Fibroblast of lung (primary cell): ENCODE measurements at regions not wholly inside any gene's neighbourhood (a gene's known extent, or its start where the extent isn't known, plus 50 kb on each side); places are given as distances from the start of the nearest gene placed in this dataset.

Experiments used
- DNase-seq, 2 donors: peaks; one replicate each; pipeline versions ENCODE4 v3.0.0 to v3.0.0-alpha.2; 2010; ENCODE audit warnings: low read depth in 2 of 2
- H2AFZ ChIP-seq: 2 replicates; pipeline ENCODE4 v1.5.1; 2012; ENCODE audit warnings: low read length, control low read depth, inconsistent platforms
- H3K27ac ChIP-seq: 2 replicates; pipeline ENCODE4 v1.5.1; 2011; ENCODE audit warnings: low read length, control low read depth; ENCODE audit not compliant: insufficient read depth
- H3K27me3 ChIP-seq: 2 replicates; pipeline ENCODE4 v1.5.1; 2011; ENCODE audit warnings: mild to moderate bottlenecking, low read length; ENCODE audit not compliant: control insufficient read depth, insufficient read depth
- H3K36me3 ChIP-seq: 2 replicates; pipeline ENCODE4 v1.5.1; 2011; ENCODE audit warnings: low read length; ENCODE audit not compliant: control insufficient read depth, insufficient read depth
- H3K4me1 ChIP-seq: 2 replicates; pipeline ENCODE4 v1.5.1; 2011; ENCODE audit warnings: low read length; ENCODE audit not compliant: control insufficient read depth, insufficient read depth; ENCODE audit errors: extremely low read depth
- H3K4me2 ChIP-seq: 2 replicates; pipeline ENCODE4 v1.5.1; 2011; ENCODE audit warnings: low read length, control low read depth; ENCODE audit not compliant: insufficient read depth; ENCODE audit errors: extremely low read depth
- H3K4me3 ChIP-seq, 4 experiments: fragments of 200-600 bp in 1 of 4; sonication (generic) in 1 of 4; replicated peaks in 1 of 4; 2 replicates each; pipeline ENCODE4 v1.5.1; 2011 to 2016; ENCODE audit warnings: low read length in 4 of 4, low read depth in 3 of 4, mild to moderate bottlenecking in 3 of 4, control low read depth in 2 of 4, inconsistent platforms in 1 of 4, mixed read lengths in 1 of 4; ENCODE audit not compliant: insufficient read depth in 1 of 4; ENCODE audit errors: control extremely low read depth in 1 of 4
- H3K79me2 ChIP-seq: 2 replicates; pipeline ENCODE4 v1.5.1; 2012; ENCODE audit warnings: mild to moderate bottlenecking, low read length, inconsistent platforms; ENCODE audit not compliant: control insufficient read depth, insufficient read depth
- H3K9ac ChIP-seq: 2 replicates; pipeline ENCODE4 v1.5.1; 2011; ENCODE audit warnings: mild to moderate bottlenecking, low read length, control low read depth; ENCODE audit not compliant: insufficient read depth
- H3K9me3 ChIP-seq: 2 replicates; pipeline ENCODE4 v1.5.1; 2012; ENCODE audit warnings: low read depth, low read length; ENCODE audit not compliant: control insufficient read depth, insufficient read depth
- H4K20me1 ChIP-seq: 2 replicates; pipeline ENCODE4 v1.5.1; 2011; ENCODE audit warnings: low read length; ENCODE audit not compliant: control insufficient read depth, insufficient read depth; ENCODE audit errors: extremely low read depth
- EZH2 ChIP-seq: IDR thresholded peaks from 2 replicates; pipeline ENCODE4 v1.5.1; 2012; ENCODE audit warnings: low read length, control low read depth, mild to moderate bottlenecking; ENCODE audit errors: missing control alignments
- TF ChIP-seq, protein P1 (sequence below), 2 donors: IDR thresholded peaks in 1 of 2; conservative IDR thresholded peaks in 1 of 2; 1 replicate in 1 of 2; 2 replicates in 1 of 2; pipeline ENCODE4 v1.5.1; 2011 to 2012; ENCODE audit warnings: low read length in 2 of 2, control low read depth in 1 of 2, inconsistent platforms in 1 of 2, low read depth in 1 of 2, mild to moderate bottlenecking in 1 of 2

DNA sequence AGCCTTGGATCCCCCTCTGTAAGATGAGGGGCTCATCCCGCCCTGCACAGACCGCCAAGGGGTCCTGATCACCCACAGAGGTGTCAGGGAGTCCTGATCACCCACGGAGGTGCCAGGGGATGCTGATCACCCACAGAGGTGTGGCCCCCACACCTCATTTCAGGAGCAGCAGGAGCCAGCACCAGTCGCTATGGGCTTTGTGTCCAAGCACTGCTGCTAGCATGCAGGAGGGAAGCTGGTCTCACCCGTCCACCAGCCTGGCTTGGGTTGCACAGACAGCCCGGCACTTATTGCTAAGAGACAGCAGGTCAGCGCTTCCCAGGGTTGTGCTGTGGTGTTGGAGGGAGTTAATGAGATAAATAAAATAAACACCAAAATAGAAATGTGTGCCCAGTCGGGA, 88.5 kb downstream of the ADRA2C start:
- H3K27ac ChIP-seq, result no peak overlapping the region
- no peaks in the 10 kb centered on the region for H3K4me1 ChIP-seq
- H3K36me3 ChIP-seq, result no peaks in the 10 kb centered on the region
- no peaks in the 10 kb centered on the region for H3K79me2 ChIP-seq
- H3K4me2 ChIP-seq, result no peak overlapping the region
- no peaks in the 10 kb centered on the region for H4K20me1 ChIP-seq
- H3K27me3 ChIP-seq, result no peaks in the 10 kb centered on the region
- no peak for DNase-seq
- no peak overlapping the region for H3K9ac ChIP-seq
- no peak overlapping the region for H2AFZ ChIP-seq
- no peaks in the 10 kb centered on the region for H3K9me3 ChIP-seq
- TF ChIP-seq, protein P1, sequence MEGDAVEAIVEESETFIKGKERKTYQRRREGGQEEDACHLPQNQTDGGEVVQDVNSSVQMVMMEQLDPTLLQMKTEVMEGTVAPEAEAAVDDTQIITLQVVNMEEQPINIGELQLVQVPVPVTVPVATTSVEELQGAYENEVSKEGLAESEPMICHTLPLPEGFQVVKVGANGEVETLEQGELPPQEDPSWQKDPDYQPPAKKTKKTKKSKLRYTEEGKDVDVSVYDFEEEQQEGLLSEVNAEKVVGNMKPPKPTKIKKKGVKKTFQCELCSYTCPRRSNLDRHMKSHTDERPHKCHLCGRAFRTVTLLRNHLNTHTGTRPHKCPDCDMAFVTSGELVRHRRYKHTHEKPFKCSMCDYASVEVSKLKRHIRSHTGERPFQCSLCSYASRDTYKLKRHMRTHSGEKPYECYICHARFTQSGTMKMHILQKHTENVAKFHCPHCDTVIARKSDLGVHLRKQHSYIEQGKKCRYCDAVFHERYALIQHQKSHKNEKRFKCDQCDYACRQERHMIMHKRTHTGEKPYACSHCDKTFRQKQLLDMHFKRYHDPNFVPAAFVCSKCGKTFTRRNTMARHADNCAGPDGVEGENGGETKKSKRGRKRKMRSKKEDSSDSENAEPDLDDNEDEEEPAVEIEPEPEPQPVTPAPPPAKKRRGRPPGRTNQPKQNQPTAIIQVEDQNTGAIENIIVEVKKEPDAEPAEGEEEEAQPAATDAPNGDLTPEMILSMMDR (conservative IDR thresholded peaks at IDR 0.05 in 1 of 2, IDR thresholded peaks at IDR 0.05 in 1 of 2; ENCODE audit: low read depth in 1 of 2, low read length in 2 of 2), result no peak
- H3K4me3 ChIP-seq, result no peak overlapping the region

DNA sequence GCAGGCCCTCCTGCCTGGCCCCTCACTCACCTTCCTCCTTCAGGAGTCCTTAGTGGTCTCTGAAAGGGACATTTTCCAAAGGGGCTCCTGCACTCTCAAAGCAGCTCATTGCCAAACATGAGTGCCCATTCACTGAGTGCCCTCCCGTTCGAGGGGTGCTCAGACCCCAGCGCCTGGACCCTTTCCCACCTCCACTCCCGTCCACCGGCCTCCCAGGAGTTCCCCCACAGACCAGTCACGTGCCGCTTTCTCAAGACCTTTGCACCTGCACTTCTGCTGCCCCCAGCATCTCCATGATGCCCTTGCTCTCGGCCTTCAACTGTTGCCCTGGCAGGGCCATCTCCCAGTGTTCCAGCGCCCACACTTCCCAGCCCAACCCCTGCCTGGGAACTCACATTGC, 89.5 kb downstream of the ADRA2C start:
- Histone ChIP-seq H3K36me3 (no peaks in the 10 kb centered on the region), H2AFZ (no peak overlapping the region), H3K79me2 (no peaks in the 10 kb centered on the region), H3K4me2 (no peak overlapping the region), H3K27ac (no peak overlapping the region), H3K9me3 (no peaks in the 10 kb centered on the region), H3K27me3 (no peaks in the 10 kb centered on the region), H3K4me1 (no peaks in the 10 kb centered on the region), H3K4me3 (no peak overlapping the region), H4K20me1 (no peaks in the 10 kb centered on the region), H3K9ac (no peak overlapping the region)
- DNase-seq, result no peak
- TF ChIP-seq, protein P1 (conservative IDR thresholded peaks at IDR 0.05 in 1 of 2, IDR thresholded peaks at IDR 0.05 in 1 of 2; ENCODE audit: low read depth in 1 of 2, low read length in 2 of 2), result no peak
- TF ChIP-seq EZH2, result no peak

DNA sequence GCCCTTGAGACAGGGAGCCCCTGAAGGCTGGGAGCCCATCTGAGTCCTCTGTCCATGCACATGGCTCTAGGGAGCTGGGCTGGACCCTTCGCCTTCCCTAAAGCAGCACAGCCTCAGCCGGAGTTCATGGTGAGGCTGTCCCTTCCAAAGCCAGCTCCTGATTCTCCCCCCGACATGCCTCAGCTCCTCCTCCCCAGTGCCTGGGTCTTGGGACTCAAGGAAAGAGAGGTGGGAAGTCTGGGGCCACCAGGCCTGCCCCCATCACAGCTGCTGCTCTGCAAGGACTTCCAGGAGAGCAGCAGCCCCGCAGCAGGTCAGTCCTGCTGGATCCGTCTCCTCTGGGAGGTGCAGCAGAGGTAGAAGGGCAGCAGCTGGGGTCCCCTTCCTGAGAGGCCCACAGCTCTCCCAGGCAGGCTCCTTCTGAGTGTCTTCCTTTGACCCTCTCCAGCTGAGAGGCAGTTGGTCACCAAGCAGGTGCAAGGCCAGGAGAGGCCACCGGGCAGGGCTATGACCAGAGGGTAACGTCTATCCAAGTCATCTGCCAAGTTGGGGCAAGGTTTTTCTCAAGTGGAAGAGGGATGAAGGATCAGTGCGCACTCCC, 90.5 kb downstream of the ADRA2C start:
- TF ChIP-seq, protein P1 (conservative IDR thresholded peaks at IDR 0.05 in 1 of 2, IDR thresholded peaks at IDR 0.05 in 1 of 2; ENCODE audit: low read depth in 1 of 2, low read length in 2 of 2), result no peak
- TF ChIP-seq EZH2, result no peak
- no peak for DNase-seq
- H3K27me3 ChIP-seq, result no peaks in the 10 kb centered on the region

More for the DNA sequence above, 90.5 kb downstream of the ADRA2C start:
- no peaks in the 10 kb centered on the region for H3K9me3 ChIP-seq
- no peak overlapping the region for H3K9ac ChIP-seq
- no peaks in the 10 kb centered on the region for H3K79me2 ChIP-seq
- H3K27ac ChIP-seq, result no peak overlapping the region
- H4K20me1 ChIP-seq, result no peaks in the 10 kb centered on the region
- no peak overlapping the region for H3K4me3 ChIP-seq
- H3K4me2 ChIP-seq, result no peak overlapping the region
- H3K36me3 ChIP-seq, result no peaks in the 10 kb centered on the region
- H2AFZ ChIP-seq, result no peak overlapping the region
- H3K4me1 ChIP-seq, result no peaks in the 10 kb centered on the region
